OCI-LY1 (cell line): ENCODE measurements at regions not wholly inside any gene's neighbourhood (a gene's known extent, or its start where the extent isn't known, plus 50 kb on each side); places are given as distances from the start of the nearest gene placed in this dataset.

Source experiments
- H2AFZ ChIP-seq: fragments of 200-600 bp; sonication (generic), shearing (Covaris generic); 2 replicates; pipeline ENCODE4 v1.6.0; 2014; ENCODE audit warnings: antibody characterized with exemption, mild to moderate bottlenecking, low read length
- H3F3A ChIP-seq: fragments of 200-600 bp; sonication (generic), shearing (Covaris generic); 2 replicates; pipeline ENCODE4 v1.6.0; 2014; ENCODE audit warnings: mild to moderate bottlenecking, antibody characterized with exemption, low read length, moderate library complexity; ENCODE audit not compliant: insufficient read depth
- H3K27ac ChIP-seq: fragments of 200-600 bp; sonication (generic); 2 replicates; pipeline ENCODE4 v1.5.1; 2014; ENCODE audit warnings: low read length, mixed run types, mild to moderate bottlenecking, low read depth; ENCODE audit not compliant: poor library complexity, severe bottlenecking
- H3K27me3 ChIP-seq: fragments of 200-600 bp; sonication (generic); 2 replicates; pipeline ENCODE4 v1.6.0; 2014; ENCODE audit warnings: antibody characterized with exemption, mild to moderate bottlenecking, low read length, moderate library complexity; ENCODE audit not compliant: insufficient read depth
- H3K36me3 ChIP-seq: fragments of 200-600 bp; sonication (generic); 2 replicates; pipeline ENCODE4 v1.6.1; 2014; ENCODE audit warnings: mild to moderate bottlenecking, antibody characterized with exemption, low read length, moderate library complexity, mixed read lengths; ENCODE audit not compliant: insufficient read depth
- H3K4me1 ChIP-seq: fragments of 200-600 bp; sonication (generic); 2 replicates; pipeline ENCODE4 v1.5.1; 2014; ENCODE audit warnings: mild to moderate bottlenecking, low read length, moderate library complexity; ENCODE audit not compliant: insufficient read depth, severe bottlenecking
- H3K4me2 ChIP-seq: fragments of 200-600 bp; sonication (generic), shearing (Covaris generic); 2 replicates; pipeline ENCODE4 v1.6.1; 2014; ENCODE audit warnings: low read length
- H3K4me3 ChIP-seq: fragments of 200-600 bp; sonication (generic); 2 replicates; pipeline ENCODE4 v1.5.1; 2014; ENCODE audit warnings: low read length, low read depth, mild to moderate bottlenecking, mixed read lengths; ENCODE audit not compliant: poor library complexity, severe bottlenecking
- H3K79me2 ChIP-seq: fragments of 200-600 bp; shearing (Covaris generic); 2 replicates; pipeline ENCODE4 v1.6.1; 2016; ENCODE audit warnings: mixed run types, low read length, mixed read lengths; ENCODE audit not compliant: insufficient read depth
- H3K9ac ChIP-seq: fragments of 200-600 bp; sonication (generic), shearing (Covaris generic); 2 replicates; pipeline ENCODE4 v1.6.1; 2014; ENCODE audit warnings: mild to moderate bottlenecking, low read length, mixed read lengths
- H3K9me2 ChIP-seq: fragments of 200-600 bp; sonication (generic), shearing (Covaris generic); 2 replicates; pipeline ENCODE4 v1.6.1; 2014; ENCODE audit warnings: low read depth, mild to moderate bottlenecking, low read length, mixed read lengths
- H3K9me3 ChIP-seq: fragments of 200-600 bp; shearing (Covaris generic); 2 replicates; pipeline ENCODE4 v1.6.1; 2014; ENCODE audit warnings: low read length, mixed read lengths
- H4K20me1 ChIP-seq: fragments of 200-600 bp; sonication (generic), shearing (Covaris generic); 2 replicates; pipeline ENCODE4 v1.6.0; 2016; ENCODE audit warnings: mild to moderate bottlenecking, low read length; ENCODE audit not compliant: insufficient read depth
- CTCF ChIP-seq: fragments of 200-600 bp; sonication (generic), shearing (Covaris generic); IDR thresholded peaks from 2 replicates; pipeline ENCODE4 v1.5.1; 2017; ENCODE audit warnings: mild to moderate bottlenecking, antibody characterized with exemption, low read length, moderate library complexity, mixed read lengths
- EZH2 ChIP-seq: fragments of 200-600 bp; sonication (generic), shearing (Covaris generic); IDR thresholded peaks from 2 replicates; pipeline ENCODE4 v1.8.0; 2017; ENCODE audit warnings: borderline replicate concordance, mixed run types, mild to moderate bottlenecking, antibody characterized with exemption, low read length, moderate library complexity, mixed read lengths

- Histone ChIP-seq H3K4me3 (no peak overlapping the region), H3F3A (no peaks in the 10 kb centered on the region), H4K20me1 (no peaks in the 10 kb centered on the region), H2AFZ (no peak overlapping the region), H3K4me1 (no peaks in the 10 kb centered on the region), H3K27me3 (no peaks in the 10 kb centered on the region), H3K4me2 (no peak overlapping the region), H3K27ac (no peak overlapping the region), H3K9ac (no peak overlapping the region), H3K9me2 (no peaks in the 10 kb centered on the region; the same call in 1 of the 2 replicates), H3K36me3 (no peaks in the 10 kb centered on the region), H3K9me3 (no peaks in the 10 kb centered on the region), H3K79me2 (no peaks in the 10 kb centered on the region)
- TF ChIP-seq CTCF (no peak), EZH2 (no peak)
These were observed 254.7 kb downstream of the GABRG1 start for GRCh38 chr4:45869184-45869583.

GRCh38 chr4:45865781-45866180 is 258.1 kb downstream of the GABRG1 start:
- TF ChIP-seq EZH2 = no peak
- no peak for TF ChIP-seq CTCF
- no peaks in the 10 kb centered on the region for H4K20me1 ChIP-seq
- H3K36me3 ChIP-seq = no peaks in the 10 kb centered on the region
- H3K9ac ChIP-seq = no peak overlapping the region
- H3K4me2 ChIP-seq = no peak overlapping the region
- H3F3A ChIP-seq = no peaks in the 10 kb centered on the region
- H3K9me3 ChIP-seq = no peaks in the 10 kb centered on the region
- H3K79me2 ChIP-seq = no peaks in the 10 kb centered on the region
- H3K27me3 ChIP-seq = no peaks in the 10 kb centered on the region
- H3K27ac ChIP-seq = no peak overlapping the region
- no peaks in the 10 kb centered on the region for H3K4me1 ChIP-seq
- no peak overlapping the region for H2AFZ ChIP-seq
- H3K9me2 ChIP-seq = no peaks in the 10 kb centered on the region
- H3K4me3 ChIP-seq = no peak overlapping the region

DNA sequence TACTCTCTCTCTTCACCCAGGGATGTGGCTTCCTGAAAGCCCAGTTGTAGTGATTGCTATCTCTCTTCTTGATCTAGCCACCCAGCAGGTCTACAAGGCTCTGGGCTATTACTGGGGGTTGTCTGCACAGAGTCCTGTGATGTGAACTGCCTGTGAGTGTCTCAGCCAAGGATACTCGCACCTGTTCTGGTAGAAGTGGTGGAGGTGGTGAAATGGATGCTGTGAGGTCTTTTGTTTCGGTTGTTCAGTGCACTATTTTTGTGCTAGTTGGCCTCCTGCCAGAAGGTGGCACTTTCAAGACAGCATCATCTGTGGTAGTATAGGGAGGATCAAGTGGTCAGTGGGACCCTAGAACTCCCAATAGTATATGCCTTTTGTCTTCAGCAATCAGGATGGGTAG is 268.0 kb downstream of the GABRG1 start:
- no peaks in the 10 kb centered on the region for H3F3A ChIP-seq
- H4K20me1 ChIP-seq = no peaks in the 10 kb centered on the region
- H3K36me3 ChIP-seq = no peaks in the 10 kb centered on the region
- H3K27ac ChIP-seq = no peak overlapping the region
- H2AFZ ChIP-seq = no peak overlapping the region
- no peaks in the 10 kb centered on the region for H3K27me3 ChIP-seq
- H3K9me2 ChIP-seq = no peaks in the 10 kb centered on the region
- H3K4me3 ChIP-seq = no peak overlapping the region
- H3K9me3 ChIP-seq = no peaks in the 10 kb centered on the region
- no peaks in the 10 kb centered on the region for H3K79me2 ChIP-seq
- TF ChIP-seq CTCF = no peak
- TF ChIP-seq EZH2 = no peak
- no peak overlapping the region for H3K9ac ChIP-seq
- H3K4me1 ChIP-seq = no peaks in the 10 kb centered on the region
- H3K4me2 ChIP-seq = no peak overlapping the region
